Subcutaneous abdominal adipose tissue (tissue), 5 donors: ENCODE measurements at regions not wholly inside any gene's neighbourhood (a gene's known extent, or its start where the extent isn't known, plus 50 kb on each side); places are given as distances from the start of the nearest gene placed in this dataset.

Source experiments
- H3K27ac ChIP-seq: one replicate; pipeline ENCODE4 v1.7.0; 2013; ENCODE audit warnings: low read depth, mild to moderate bottlenecking, inconsistent platforms, low read length, moderate library complexity
- H3K27me3 ChIP-seq, 5 donors: one replicate each; pipeline ENCODE4 v1.7.0; 2013; ENCODE audit warnings: low read length in 5 of 5, inconsistent platforms in 1 of 5; ENCODE audit not compliant: control insufficient read depth in 5 of 5, insufficient read depth in 4 of 5
- H3K36me3 ChIP-seq, 5 donors: one replicate each; pipeline ENCODE4 v1.7.0; 2013; ENCODE audit warnings: low read length in 5 of 5; ENCODE audit not compliant: control insufficient read depth in 5 of 5, insufficient read depth in 5 of 5
- H3K4me1 ChIP-seq, 5 donors: one replicate each; pipeline ENCODE4 v1.7.0; 2013; ENCODE audit warnings: low read length in 5 of 5, mild to moderate bottlenecking in 3 of 5, moderate library complexity in 1 of 5; ENCODE audit not compliant: control insufficient read depth in 5 of 5, insufficient read depth in 5 of 5
- H3K4me3 ChIP-seq, 5 donors: one replicate each; pipeline ENCODE4 v1.7.0; 2013; ENCODE audit warnings: low read length in 5 of 5, low read depth in 1 of 5
- H3K9ac ChIP-seq, 5 donors: one replicate each; pipeline ENCODE4 v1.7.0; 2013; ENCODE audit warnings: low read length in 5 of 5, mild to moderate bottlenecking in 4 of 5, moderate library complexity in 3 of 5
- H3K9me3 ChIP-seq, 5 donors: one replicate each; pipeline ENCODE4 v1.7.0; 2013; ENCODE audit warnings: low read length in 5 of 5; ENCODE audit not compliant: control insufficient read depth in 5 of 5
- donor health status: healthy.
- donor health status: healthy.
- donor health status: healthy.
- donor health status: healthy.
- donor health status: healthy.

- no peaks in the 10 kb centered on the region for H3K36me3 ChIP-seq
- no peaks in the 10 kb centered on the region for H3K27me3 ChIP-seq
- H3K9ac ChIP-seq = no peak overlapping the region
- no peaks in the 10 kb centered on the region for H3K9me3 ChIP-seq
- no peak overlapping the region for H3K4me3 ChIP-seq
- H3K27ac ChIP-seq = no peak overlapping the region
- peaks cover 0 to 7% (median 0%) of the 10 kb centered on the region in 5 donors for H3K4me1 ChIP-seq
Measured at GRCh38 chr1:87176514-87176913, 152.2 kb upstream of the LMO4 start.

DNA sequence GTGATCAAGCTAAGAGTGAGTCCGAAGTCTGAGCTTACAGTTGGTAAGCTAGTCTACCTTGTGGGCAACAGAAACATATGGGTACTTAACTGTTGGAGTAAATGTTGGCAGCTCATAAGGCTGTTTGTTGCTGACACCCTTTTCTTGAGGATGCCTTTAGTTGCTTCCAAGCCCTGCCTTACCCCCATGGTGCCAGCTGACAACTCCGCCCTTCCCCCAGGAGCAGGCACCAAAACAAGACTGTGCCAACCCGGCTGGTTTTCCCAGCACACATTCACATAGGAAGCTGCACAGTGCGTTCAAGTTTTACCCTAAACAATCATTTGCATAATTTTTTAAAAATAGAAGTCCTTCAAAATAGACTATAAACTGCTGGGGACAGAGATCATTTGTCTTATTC, 150.2 kb upstream of the LMO4 start:
- Histone ChIP-seq H3K9ac (no peak overlapping the region), H3K27me3 (no peaks in the 10 kb centered on the region), H3K27ac (no peak overlapping the region), H3K4me1 (peaks cover 0 to 7% (median 0%) of the 10 kb centered on the region in 5 donors), H3K4me3 (no peak overlapping the region), H3K36me3 (no peaks in the 10 kb centered on the region), H3K9me3 (no peaks in the 10 kb centered on the region)

DNA sequence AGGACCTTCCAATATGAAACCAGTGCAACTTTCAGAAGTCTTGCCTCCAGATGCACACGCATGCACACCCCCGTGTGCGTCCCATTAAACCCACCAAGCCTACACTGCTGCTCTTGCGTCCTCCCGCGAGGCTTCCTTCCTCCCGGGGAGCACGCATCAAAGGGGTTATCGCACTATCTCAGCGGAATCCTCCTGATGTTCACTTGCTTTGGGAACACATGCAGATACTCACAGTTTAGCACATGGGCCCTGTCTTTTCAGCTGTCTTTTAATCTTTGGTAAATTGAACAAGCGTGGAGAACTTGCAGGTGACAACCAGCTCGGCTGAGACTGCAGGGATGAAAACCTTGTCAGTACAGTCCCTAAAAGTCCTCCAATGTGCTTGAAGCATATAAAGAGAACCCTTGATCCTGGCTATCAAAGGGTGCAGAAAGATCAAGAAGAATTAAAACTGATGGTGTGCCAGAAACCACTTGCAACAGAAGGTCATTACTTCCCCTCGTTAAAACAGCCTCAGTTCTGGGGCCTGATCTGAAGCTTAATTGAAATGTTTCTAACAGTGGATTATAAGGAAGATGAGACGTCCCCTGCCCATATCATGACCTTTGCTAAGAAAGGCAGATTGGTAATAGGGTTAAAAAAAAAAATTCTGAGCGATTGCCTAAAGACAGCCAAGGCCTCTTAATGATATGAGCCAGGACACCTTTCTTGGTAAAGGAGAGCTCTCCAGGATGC, 149.4 kb upstream of the LMO4 start:
- Histone ChIP-seq H3K9ac (no peak overlapping the region), H3K9me3 (no peaks in the 10 kb centered on the region), H3K36me3 (no peaks in the 10 kb centered on the region), H3K4me1 (peaks cover 0 to 7% (median 0%) of the 10 kb centered on the region in 5 donors), H3K27me3 (no peaks in the 10 kb centered on the region), H3K27ac (no peak overlapping the region), H3K4me3 (no peak overlapping the region)

- H3K4me1 ChIP-seq = peaks cover 0 to 7% (median 0%) of the 10 kb centered on the region in 5 donors
- H3K9ac ChIP-seq = no peak overlapping the region
- H3K4me3 ChIP-seq = no peak overlapping the region
- no peaks in the 10 kb centered on the region for H3K27me3 ChIP-seq
- H3K27ac ChIP-seq = no peak overlapping the region
- H3K36me3 ChIP-seq = no peaks in the 10 kb centered on the region
- no peaks in the 10 kb centered on the region for H3K9me3 ChIP-seq
Measured at GRCh38 chr1:87179851-87180519, 148.7 kb upstream of the LMO4 start.

DNA sequence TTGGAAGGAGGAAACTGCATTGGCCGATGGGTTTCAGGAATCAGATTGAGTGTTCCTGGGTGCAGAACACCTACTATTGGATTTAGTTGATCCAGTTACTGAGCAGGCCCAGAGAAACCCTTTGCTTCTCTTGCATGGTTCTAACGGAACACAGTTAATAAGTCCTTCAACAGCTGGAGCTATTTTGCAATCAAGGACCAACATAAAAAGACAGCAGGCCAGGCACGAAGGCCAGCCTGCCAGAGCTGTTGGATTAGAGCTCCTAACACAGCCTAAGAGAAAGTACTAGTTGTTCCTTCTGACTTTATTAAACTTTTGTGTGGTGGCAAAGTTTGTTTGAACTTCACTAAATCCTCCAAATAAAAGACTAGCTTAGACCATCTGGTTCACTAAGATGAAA, 148.0 kb upstream of the LMO4 start:
- Histone ChIP-seq H3K4me1 (peaks cover 0 to 7% (median 0%) of the 10 kb centered on the region in 5 donors), H3K9ac (no peak overlapping the region), H3K27ac (no peak overlapping the region), H3K27me3 (no peaks in the 10 kb centered on the region), H3K4me3 (no peak overlapping the region), H3K36me3 (no peaks in the 10 kb centered on the region), H3K9me3 (no peaks in the 10 kb centered on the region)

- no peaks in the 10 kb centered on the region for H3K36me3 ChIP-seq
- H3K27me3 ChIP-seq = no peaks in the 10 kb centered on the region
- no peak overlapping the region for H3K4me3 ChIP-seq
- H3K9me3 ChIP-seq = no peaks in the 10 kb centered on the region
- H3K9ac ChIP-seq = no peak overlapping the region
- H3K4me1 ChIP-seq = peaks cover 0 to 7% (median 0%) of the 10 kb centered on the region in 5 donors
- H3K27ac ChIP-seq = no peak overlapping the region
Measured at GRCh38 chr1:87182611-87183010, 146.1 kb upstream of the LMO4 start.

DNA sequence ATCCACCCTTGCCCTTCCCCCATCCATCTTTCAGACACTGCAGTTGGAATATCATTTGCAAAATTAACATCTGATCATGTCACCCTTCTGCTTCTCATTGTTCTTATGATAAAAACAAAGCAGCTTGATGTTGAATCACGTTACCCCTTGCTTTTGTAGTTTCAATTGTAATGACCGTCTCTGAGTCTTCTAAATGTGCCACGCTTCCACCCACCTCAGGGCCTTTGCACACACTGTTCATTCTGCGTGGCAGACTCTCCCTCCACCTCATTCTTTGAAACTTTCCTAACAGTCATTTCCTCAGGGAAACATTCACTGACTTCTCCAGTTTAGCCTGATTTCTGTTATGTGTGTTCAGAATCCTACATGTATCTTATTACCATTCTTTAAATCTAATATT, 143.6 kb upstream of the LMO4 start:
- H3K36me3 ChIP-seq = no peaks in the 10 kb centered on the region
- H3K27me3 ChIP-seq = no peaks in the 10 kb centered on the region
- no peak overlapping the region for H3K27ac ChIP-seq
- H3K4me3 ChIP-seq = no peak overlapping the region
- no peak overlapping the region for H3K9ac ChIP-seq
- H3K9me3 ChIP-seq = no peaks in the 10 kb centered on the region
- peaks cover 0 to 6% (median 0%) of the 10 kb centered on the region in 5 donors for H3K4me1 ChIP-seq

- Histone ChIP-seq H3K9me3 (no peaks in the 10 kb centered on the region), H3K27me3 (no peaks in the 10 kb centered on the region), H3K27ac (no peak overlapping the region), H3K36me3 (no peaks in the 10 kb centered on the region), H3K4me3 (no peak overlapping the region), H3K9ac (no peak overlapping the region), H3K4me1 (no peaks in the 10 kb centered on the region)
Measured at GRCh38 chr1:87186346-87186745, 142.3 kb upstream of the LMO4 start.

- H3K27ac ChIP-seq = no peak overlapping the region
- H3K9ac ChIP-seq = no peak overlapping the region
- H3K36me3 ChIP-seq = no peaks in the 10 kb centered on the region
- H3K9me3 ChIP-seq = no peaks in the 10 kb centered on the region
- H3K4me3 ChIP-seq = no peak overlapping the region
- no peaks in the 10 kb centered on the region for H3K4me1 ChIP-seq
- H3K27me3 ChIP-seq = no peaks in the 10 kb centered on the region
Measured at GRCh38 chr1:87188640-87189039, 140.0 kb upstream of the LMO4 start.

- Histone ChIP-seq H3K27me3 (no peaks in the 10 kb centered on the region), H3K4me1 (no peaks in the 10 kb centered on the region), H3K9me3 (peaks cover 0 to 7% (median 3%) of the 10 kb centered on the region in 5 donors), H3K4me3 (no peak overlapping the region), H3K9ac (no peak overlapping the region), H3K36me3 (no peaks in the 10 kb centered on the region), H3K27ac (no peak overlapping the region)
Measured at GRCh38 chr1:87190402-87190801, 138.3 kb upstream of the LMO4 start.
